ENCODE measurements at regions not wholly inside any gene's neighbourhood (a gene's known extent, or its start where the extent isn't known, plus 50 kb on each side); places are given as distances from the start of the nearest gene placed in this dataset.

DNA sequence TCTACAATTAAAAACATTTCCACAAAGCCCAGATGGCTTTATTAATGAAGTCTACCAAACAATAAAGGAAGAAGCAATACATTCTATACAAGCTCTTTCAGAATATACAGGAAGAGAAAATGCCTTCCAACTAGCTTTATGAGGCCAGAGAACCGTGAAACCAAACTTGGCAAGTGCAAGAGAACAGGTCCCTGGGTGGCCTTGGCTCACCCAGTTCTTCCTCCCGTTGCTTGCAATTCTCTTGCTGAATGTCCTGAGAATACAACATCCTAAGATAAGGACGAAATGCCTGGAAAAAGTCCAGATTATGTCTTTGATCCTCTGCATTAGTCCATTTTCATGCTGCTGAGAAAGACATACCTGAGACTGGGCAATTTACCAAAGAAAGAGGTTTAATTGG lies 204.9 kb downstream of the MAD2L1 start:
- no peaks in the 10 kb centered on the region for H3K79me2 ChIP-seq (replicated peaks; ENCODE audit: insufficient read depth, low read length)
- H3K9me2 ChIP-seq (ENCODE audit: insufficient read depth, low read length): no peaks in the 10 kb centered on the region
- H3K36me3 ChIP-seq (ENCODE audit: insufficient read depth, low read length): no peaks in the 10 kb centered on the region
- H2AFZ ChIP-seq (ENCODE audit: low read depth, low read length): no peak overlapping the region
- no peaks in the 10 kb centered on the region for H4K20me1 ChIP-seq (ENCODE audit: insufficient read depth)
- H3K27ac ChIP-seq (ENCODE audit: low read length): no peak overlapping the region
- H3K27me3 ChIP-seq (ENCODE audit: insufficient read depth, low read depth, low read length): no peaks in the 10 kb centered on the region
- no peak overlapping the region for H3K4me3 ChIP-seq (ENCODE audit: low read length)
- H3K9me3 ChIP-seq (ENCODE audit: low read length): no peaks in the 10 kb centered on the region
- no peak overlapping the region for H3K4me2 ChIP-seq (ENCODE audit: low read length)
- no peaks in the 10 kb centered on the region for H3F3A ChIP-seq (ENCODE audit: insufficient read depth, low read length, poor library complexity, severe bottlenecking)
- no peak overlapping the region for H3K9ac ChIP-seq (ENCODE audit: low read length)
- no peak for TF ChIP-seq TAF1 (IDR thresholded peaks at IDR 0.05; ENCODE audit: low read depth)
- TF ChIP-seq POLR2AphosphoS5 (IDR thresholded peaks at IDR 0.05): no peak
- no peak for TF ChIP-seq MXI1 (conservative IDR thresholded peaks at IDR 0.05; ENCODE audit: poor library complexity, severe bottlenecking)
- TF ChIP-seq EP300 (conservative IDR thresholded peaks at IDR 0.05; ENCODE audit: poor library complexity, severe bottlenecking): no peak
- TF ChIP-seq, protein P1, sequence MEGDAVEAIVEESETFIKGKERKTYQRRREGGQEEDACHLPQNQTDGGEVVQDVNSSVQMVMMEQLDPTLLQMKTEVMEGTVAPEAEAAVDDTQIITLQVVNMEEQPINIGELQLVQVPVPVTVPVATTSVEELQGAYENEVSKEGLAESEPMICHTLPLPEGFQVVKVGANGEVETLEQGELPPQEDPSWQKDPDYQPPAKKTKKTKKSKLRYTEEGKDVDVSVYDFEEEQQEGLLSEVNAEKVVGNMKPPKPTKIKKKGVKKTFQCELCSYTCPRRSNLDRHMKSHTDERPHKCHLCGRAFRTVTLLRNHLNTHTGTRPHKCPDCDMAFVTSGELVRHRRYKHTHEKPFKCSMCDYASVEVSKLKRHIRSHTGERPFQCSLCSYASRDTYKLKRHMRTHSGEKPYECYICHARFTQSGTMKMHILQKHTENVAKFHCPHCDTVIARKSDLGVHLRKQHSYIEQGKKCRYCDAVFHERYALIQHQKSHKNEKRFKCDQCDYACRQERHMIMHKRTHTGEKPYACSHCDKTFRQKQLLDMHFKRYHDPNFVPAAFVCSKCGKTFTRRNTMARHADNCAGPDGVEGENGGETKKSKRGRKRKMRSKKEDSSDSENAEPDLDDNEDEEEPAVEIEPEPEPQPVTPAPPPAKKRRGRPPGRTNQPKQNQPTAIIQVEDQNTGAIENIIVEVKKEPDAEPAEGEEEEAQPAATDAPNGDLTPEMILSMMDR (IDR thresholded peaks at IDR 0.05; ENCODE audit: poor library complexity, severe bottlenecking): no peak
- TF ChIP-seq, protein P2, sequence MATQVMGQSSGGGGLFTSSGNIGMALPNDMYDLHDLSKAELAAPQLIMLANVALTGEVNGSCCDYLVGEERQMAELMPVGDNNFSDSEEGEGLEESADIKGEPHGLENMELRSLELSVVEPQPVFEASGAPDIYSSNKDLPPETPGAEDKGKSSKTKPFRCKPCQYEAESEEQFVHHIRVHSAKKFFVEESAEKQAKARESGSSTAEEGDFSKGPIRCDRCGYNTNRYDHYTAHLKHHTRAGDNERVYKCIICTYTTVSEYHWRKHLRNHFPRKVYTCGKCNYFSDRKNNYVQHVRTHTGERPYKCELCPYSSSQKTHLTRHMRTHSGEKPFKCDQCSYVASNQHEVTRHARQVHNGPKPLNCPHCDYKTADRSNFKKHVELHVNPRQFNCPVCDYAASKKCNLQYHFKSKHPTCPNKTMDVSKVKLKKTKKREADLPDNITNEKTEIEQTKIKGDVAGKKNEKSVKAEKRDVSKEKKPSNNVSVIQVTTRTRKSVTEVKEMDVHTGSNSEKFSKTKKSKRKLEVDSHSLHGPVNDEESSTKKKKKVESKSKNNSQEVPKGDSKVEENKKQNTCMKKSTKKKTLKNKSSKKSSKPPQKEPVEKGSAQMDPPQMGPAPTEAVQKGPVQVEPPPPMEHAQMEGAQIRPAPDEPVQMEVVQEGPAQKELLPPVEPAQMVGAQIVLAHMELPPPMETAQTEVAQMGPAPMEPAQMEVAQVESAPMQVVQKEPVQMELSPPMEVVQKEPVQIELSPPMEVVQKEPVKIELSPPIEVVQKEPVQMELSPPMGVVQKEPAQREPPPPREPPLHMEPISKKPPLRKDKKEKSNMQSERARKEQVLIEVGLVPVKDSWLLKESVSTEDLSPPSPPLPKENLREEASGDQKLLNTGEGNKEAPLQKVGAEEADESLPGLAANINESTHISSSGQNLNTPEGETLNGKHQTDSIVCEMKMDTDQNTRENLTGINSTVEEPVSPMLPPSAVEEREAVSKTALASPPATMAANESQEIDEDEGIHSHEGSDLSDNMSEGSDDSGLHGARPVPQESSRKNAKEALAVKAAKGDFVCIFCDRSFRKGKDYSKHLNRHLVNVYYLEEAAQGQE (IDR thresholded peaks at IDR 0.05; ENCODE audit: borderline replicate concordance): no peak
- no peak for TF ChIP-seq RAD21 (conservative IDR thresholded peaks at IDR 0.05)
- no peak for TF ChIP-seq EZH2 (IDR thresholded peaks at IDR 0.05; ENCODE audit: borderline replicate concordance, insufficient read depth, low read length, poor library complexity, severe bottlenecking)
- no peak for TF ChIP-seq SMC3 (conservative IDR thresholded peaks at IDR 0.05; ENCODE audit: poor library complexity)

DNA sequence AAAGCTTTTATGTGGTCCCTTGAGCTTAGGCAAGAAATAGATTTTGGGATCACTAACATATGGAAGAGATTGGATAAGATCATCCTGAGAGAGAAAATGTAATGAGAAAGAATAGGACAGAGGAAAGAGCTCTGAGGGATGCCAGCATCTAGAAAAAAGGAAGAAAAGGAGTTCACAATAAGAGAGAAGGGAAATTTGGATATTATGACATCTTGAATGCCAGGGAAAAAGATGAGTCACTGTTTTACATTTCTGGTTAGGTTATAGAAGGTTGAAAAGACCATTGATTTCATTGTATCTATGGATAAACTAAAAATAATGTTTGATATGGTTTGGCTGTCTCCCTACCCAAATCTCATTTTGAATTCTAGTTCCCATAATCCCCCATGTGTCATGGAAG lies 208.5 kb downstream of the MAD2L1 start:
- Histone ChIP-seq H3K9me3 (ENCODE audit: low read length) (no peaks in the 10 kb centered on the region), H3K9me2 (ENCODE audit: insufficient read depth, low read length) (no peaks in the 10 kb centered on the region)
- TF ChIP-seq, protein P2 (IDR thresholded peaks at IDR 0.05; ENCODE audit: borderline replicate concordance): no peak
- TF ChIP-seq EZH2 (IDR thresholded peaks at IDR 0.05; ENCODE audit: borderline replicate concordance, insufficient read depth, low read length, poor library complexity, severe bottlenecking) (no peak), RAD21 (conservative IDR thresholded peaks at IDR 0.05) (no peak), POLR2AphosphoS5 (IDR thresholded peaks at IDR 0.05) (no peak), TAF1 (IDR thresholded peaks at IDR 0.05; ENCODE audit: low read depth) (no peak), MXI1 (conservative IDR thresholded peaks at IDR 0.05; ENCODE audit: poor library complexity, severe bottlenecking) (no peak), SMC3 (conservative IDR thresholded peaks at IDR 0.05; ENCODE audit: poor library complexity) (no peak), EP300 (conservative IDR thresholded peaks at IDR 0.05; ENCODE audit: poor library complexity, severe bottlenecking) (no peak)
- TF ChIP-seq, protein P1 (IDR thresholded peaks at IDR 0.05; ENCODE audit: poor library complexity, severe bottlenecking): no peak

More for the DNA sequence above, 208.5 kb downstream of the MAD2L1 start:
- H3F3A ChIP-seq (ENCODE audit: insufficient read depth, low read length, poor library complexity, severe bottlenecking): no peaks in the 10 kb centered on the region
- H3K9ac ChIP-seq (ENCODE audit: low read length): no peak overlapping the region
- H4K20me1 ChIP-seq (ENCODE audit: insufficient read depth): no peaks in the 10 kb centered on the region
- no peaks in the 10 kb centered on the region for H3K27me3 ChIP-seq (ENCODE audit: insufficient read depth, low read depth, low read length)
- H3K4me2 ChIP-seq (ENCODE audit: low read length): no peak overlapping the region
- no peak overlapping the region for H2AFZ ChIP-seq (ENCODE audit: low read depth, low read length)
- no peak overlapping the region for H3K27ac ChIP-seq (ENCODE audit: low read length)
- no peaks in the 10 kb centered on the region for H3K79me2 ChIP-seq (replicated peaks; ENCODE audit: insufficient read depth, low read length)
- no peak overlapping the region for H3K4me3 ChIP-seq (ENCODE audit: low read length)
- H3K36me3 ChIP-seq (ENCODE audit: insufficient read depth, low read length): no peaks in the 10 kb centered on the region

Data from neural cell (in vitro differentiated cells).